Thyroid gland (tissue), 4 donors: ENCODE measurements at regions not wholly inside any gene's neighbourhood (a gene's known extent, or its start where the extent isn't known, plus 50 kb on each side); places are given as distances from the start of the nearest gene placed in this dataset.
A peak's percentile ranks its signal among the peaks of the same experiment; 100 is the strongest.

ENCODE experiments used
- DNase-seq, 2 donors: peaks; one replicate each; pipeline ENCODE4 v3.0.0-alpha.2; 2019
- H3K27ac ChIP-seq, 3 donors: fragments of 200-600 bp; sonication (generic); 1 replicate in 2 of 3; 2 replicates in 1 of 3; pipeline ENCODE4 v1.5.1; 2016 to 2019; ENCODE audit warnings: mild to moderate bottlenecking in 1 of 3, moderate library complexity in 1 of 3
- H3K27me3 ChIP-seq: fragments of 200-600 bp; sonication (generic); one replicate; pipeline ENCODE4 v1.5.1; 2019
- H3K36me3 ChIP-seq, 2 donors: fragments of 200-600 bp; sonication (generic); one replicate each; pipeline ENCODE4 v1.5.1; 2016 to 2019
- H3K4me1 ChIP-seq, 2 donors: fragments of 200-600 bp; sonication (generic); one replicate each; pipeline ENCODE4 v1.5.1; 2017 to 2019
- H3K4me3 ChIP-seq, 3 donors: fragments of 200-600 bp; sonication (generic); replicated peaks in 1 of 3; 1 replicate in 2 of 3; 2 replicates in 1 of 3; pipeline ENCODE4 v1.5.1; 2016; ENCODE audit warnings: mild to moderate bottlenecking in 1 of 3
- H3K9me3 ChIP-seq: fragments of 200-600 bp; sonication (generic); one replicate; pipeline ENCODE4 v1.5.1; 2017
- POLR2A ChIP-seq, 2 donors: fragments of 450-650 bp; IDR thresholded peaks; one replicate each; pipeline ENCODE4 v1.6.1; 2017; ENCODE audit warnings: antibody characterized with exemption in 2 of 2, mild to moderate bottlenecking in 2 of 2, moderate library complexity in 1 of 2
- WGBS, 2 donors: methylation state at CpG; one replicate each; pipeline ENCODE4 v1.1.5; 2017; 5-methylcytosine and 5-hydroxymethylcytosine counted together
- intact Hi-C: fragments of 100-400 bp; cut with DNase I; formaldehyde crosslinking; loops from one replicate; pipeline ENCODE4 v1.15.1; 2023
- TF ChIP-seq, protein P1 (sequence below), 6 experiments: fragments of 200-600 bp in 3 of 6; fragments of 450-650 bp in 3 of 6; sonication (generic) in 3 of 6; IDR thresholded peaks; one replicate each; pipeline ENCODE4 v1.5.1; 2016 to 2019; ENCODE audit warnings: antibody characterized with exemption in 6 of 6, mild to moderate bottlenecking in 2 of 6, inconsistent platforms in 1 of 6, moderate library complexity in 1 of 6

DNA sequence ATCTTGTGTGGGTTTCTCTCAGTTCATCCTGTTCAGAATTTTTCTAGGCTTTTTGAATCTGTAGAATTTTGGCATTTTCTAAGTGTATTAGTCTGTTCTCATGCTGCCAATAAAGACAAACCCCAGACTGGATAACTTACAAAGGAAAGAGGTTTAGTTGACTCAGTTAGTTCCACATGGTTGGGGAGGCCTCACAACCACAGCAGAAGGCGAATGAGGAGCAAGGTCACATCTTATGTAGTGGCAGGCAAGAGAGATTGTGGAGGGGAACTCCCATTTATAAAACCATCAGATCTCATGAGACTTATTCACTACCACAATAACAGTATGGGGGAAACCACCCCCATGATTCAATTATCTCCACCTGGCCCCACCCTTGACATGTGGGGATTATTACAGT lies 199.2 kb downstream of the ST6GAL2 start:
- no peak overlapping the region for H3K4me3 ChIP-seq

DNA sequence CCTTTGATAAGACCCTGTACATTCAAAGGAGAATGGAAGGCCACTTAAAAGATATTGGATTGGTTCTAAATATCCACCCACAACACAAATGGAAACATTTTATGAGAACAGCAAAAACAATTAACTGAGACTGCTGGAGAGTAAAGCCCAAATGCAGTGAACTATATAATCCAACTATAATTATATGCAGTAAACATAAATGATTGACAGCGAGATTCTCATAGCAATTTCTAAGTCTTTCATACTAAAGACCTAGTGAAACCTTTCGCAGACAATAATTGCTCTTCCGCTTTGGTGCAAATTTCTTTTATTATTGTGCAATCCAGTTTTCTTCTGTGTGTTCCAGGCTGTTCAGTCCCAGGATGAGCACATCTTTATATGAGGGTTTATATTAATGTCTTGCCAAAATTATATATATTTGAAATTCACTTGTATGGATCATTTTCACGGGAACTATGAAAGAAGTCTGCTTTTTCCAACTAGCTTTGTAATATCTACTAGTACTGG lies 190.9 kb downstream of the ST6GAL2 start:
- no peak overlapping the region for H3K27ac ChIP-seq
- TF ChIP-seq POLR2A (IDR thresholded peaks at IDR 0.05): no peak
- TF ChIP-seq, protein P1, sequence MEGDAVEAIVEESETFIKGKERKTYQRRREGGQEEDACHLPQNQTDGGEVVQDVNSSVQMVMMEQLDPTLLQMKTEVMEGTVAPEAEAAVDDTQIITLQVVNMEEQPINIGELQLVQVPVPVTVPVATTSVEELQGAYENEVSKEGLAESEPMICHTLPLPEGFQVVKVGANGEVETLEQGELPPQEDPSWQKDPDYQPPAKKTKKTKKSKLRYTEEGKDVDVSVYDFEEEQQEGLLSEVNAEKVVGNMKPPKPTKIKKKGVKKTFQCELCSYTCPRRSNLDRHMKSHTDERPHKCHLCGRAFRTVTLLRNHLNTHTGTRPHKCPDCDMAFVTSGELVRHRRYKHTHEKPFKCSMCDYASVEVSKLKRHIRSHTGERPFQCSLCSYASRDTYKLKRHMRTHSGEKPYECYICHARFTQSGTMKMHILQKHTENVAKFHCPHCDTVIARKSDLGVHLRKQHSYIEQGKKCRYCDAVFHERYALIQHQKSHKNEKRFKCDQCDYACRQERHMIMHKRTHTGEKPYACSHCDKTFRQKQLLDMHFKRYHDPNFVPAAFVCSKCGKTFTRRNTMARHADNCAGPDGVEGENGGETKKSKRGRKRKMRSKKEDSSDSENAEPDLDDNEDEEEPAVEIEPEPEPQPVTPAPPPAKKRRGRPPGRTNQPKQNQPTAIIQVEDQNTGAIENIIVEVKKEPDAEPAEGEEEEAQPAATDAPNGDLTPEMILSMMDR (IDR thresholded peaks at IDR 0.05): no peak
- H3K9me3 ChIP-seq: no peaks in the 10 kb centered on the region
- no peak for DNase-seq
- no peaks in the 10 kb centered on the region for H3K27me3 ChIP-seq
- peaks cover 0 to under 1% of the 10 kb centered on the region in 2 donors for H3K4me1 ChIP-seq
- no peaks in the 10 kb centered on the region for H3K36me3 ChIP-seq
- 93 to 95% methylated on average over 4 of the region's 4 CpGs for WGBS, 2 donors
- intact Hi-C loops: no loop called here
- H3K4me3 ChIP-seq: no peak overlapping the region

More for the DNA sequence above, 199.2 kb downstream of the ST6GAL2 start:
- H3K9me3 ChIP-seq: no peaks in the 10 kb centered on the region
- no peaks in the 10 kb centered on the region for H3K4me1 ChIP-seq
- no peak overlapping the region for H3K27ac ChIP-seq
- WGBS, 2 donors: 96 to 100% methylated on average over 1 of the region's 1 CpG
- DNase-seq: no peak
- no peaks in the 10 kb centered on the region for H3K36me3 ChIP-seq
- H3K27me3 ChIP-seq: no peaks in the 10 kb centered on the region
- TF ChIP-seq, protein P1 (IDR thresholded peaks at IDR 0.05): no peak
- no peak for TF ChIP-seq POLR2A (IDR thresholded peaks at IDR 0.05)
- intact Hi-C loops: no loop called here

DNA sequence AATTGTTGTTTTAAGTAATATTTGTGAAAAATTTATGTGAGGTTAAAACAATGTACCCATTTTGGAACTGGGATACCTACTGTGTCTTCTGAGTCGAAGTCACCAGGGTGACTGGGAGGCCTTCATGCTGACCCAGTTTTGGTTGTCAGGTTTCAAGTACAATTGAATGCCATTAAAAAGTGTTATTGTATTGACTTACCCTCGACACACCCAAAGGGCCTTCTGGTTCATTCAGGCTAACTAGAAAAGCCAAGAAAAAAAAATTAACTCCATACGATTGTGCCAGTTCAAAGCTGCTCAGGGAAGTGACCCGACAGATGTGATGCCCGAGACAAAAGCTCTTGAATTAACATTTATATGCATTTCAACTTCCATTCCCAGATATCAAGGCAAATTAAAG lies 190.0 kb downstream of the ST6GAL2 start:
- H3K36me3 ChIP-seq: no peaks in the 10 kb centered on the region
- intact Hi-C loops: no loop called here
- H3K4me3 ChIP-seq: no peak overlapping the region
- H3K9me3 ChIP-seq: no peaks in the 10 kb centered on the region
- peaks cover 6 to 8% of the 10 kb centered on the region in 2 donors for H3K4me1 ChIP-seq
- H3K27ac ChIP-seq: no peak overlapping the region
- TF ChIP-seq POLR2A (IDR thresholded peaks at IDR 0.05): no peak
- TF ChIP-seq, protein P1 (IDR thresholded peaks at IDR 0.05): no peak
- no peak for DNase-seq
- 76 to 80% methylated on average over 5 of the region's 5 CpGs for WGBS, 2 donors
- H3K27me3 ChIP-seq: no peaks in the 10 kb centered on the region

DNA sequence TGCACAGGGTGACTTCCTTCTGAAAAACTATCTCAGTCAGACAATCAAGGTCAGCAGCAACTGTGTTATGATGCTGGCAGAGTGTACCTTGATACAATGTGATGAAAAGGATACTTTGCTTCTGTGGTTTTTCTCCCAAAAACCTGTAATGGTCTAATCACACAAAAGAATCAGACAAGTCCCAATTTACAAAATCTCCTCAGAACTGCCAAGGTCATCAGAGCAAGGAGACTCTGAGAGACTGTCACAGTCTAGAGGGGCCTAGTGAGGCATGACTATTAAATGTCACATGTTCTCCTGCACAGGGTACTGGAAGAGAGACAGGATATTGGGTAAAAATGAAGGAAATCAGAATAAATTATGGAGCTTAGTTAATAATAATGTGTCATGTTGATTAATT lies 185.4 kb downstream of the ST6GAL2 start:
- Histone ChIP-seq H3K27ac (peak overlapping the region; percentile 66 to 89 (median 88)), H3K4me3 (no peak overlapping the region), H3K9me3 (no peaks in the 10 kb centered on the region), H3K36me3 (no peaks in the 10 kb centered on the region), H3K27me3 (no peaks in the 10 kb centered on the region), H3K4me1 (peaks cover 15 to 23% of the 10 kb centered on the region in 2 donors)
- intact Hi-C loops: no loop called here
- peak; percentile 47 to 49 for DNase-seq
- TF ChIP-seq POLR2A (IDR thresholded peaks at IDR 0.05): no peak
- TF ChIP-seq, protein P1 (IDR thresholded peaks at IDR 0.05): no peak

DNA sequence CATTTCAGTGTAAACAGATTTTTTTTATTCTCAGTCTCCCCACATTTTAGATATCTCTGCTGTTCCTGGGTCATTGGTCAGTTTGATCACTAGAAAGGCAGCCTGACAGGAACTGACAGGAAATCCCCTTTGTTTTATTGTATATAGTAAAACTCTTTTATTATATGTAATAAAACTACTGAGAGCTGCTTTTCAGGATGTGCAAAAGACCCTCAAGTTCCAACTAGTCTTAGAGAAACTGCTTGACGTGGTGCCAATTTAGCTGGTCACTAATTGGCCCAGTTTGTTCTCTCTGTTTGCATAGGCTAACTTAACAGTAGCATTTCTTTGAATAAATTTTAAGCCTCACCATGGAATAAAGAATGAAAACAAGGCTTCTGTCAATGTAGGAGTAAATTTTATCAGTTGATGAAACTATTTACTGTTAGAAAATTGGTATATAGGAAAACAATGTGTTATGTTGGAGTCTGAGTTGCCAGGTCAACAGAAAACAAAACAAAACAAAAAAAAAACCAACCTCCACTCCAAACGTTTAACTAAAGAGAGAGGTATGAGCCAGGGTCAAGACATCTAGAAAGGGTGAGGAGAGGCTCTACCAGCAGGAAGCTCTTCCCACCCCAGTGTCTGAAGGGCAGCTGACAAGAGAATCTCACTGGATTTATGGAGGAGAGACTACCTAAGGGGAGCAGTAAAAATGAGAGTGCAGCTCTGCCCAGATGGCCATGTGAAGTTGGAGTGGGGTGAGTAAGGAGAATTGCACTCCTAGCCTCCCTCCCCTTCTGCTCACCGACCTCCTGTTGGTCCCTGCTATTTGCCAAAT lies 184.6 kb downstream of the ST6GAL2 start:
- WGBS, 2 donors: 28 to 39% methylated on average over 3 of the region's 3 CpGs
- no peak overlapping the region for H3K4me3 ChIP-seq
- intact Hi-C loops: no loop called here
- peaks cover 15 to 23% of the 10 kb centered on the region in 2 donors for H3K4me1 ChIP-seq
- no peaks in the 10 kb centered on the region for H3K27me3 ChIP-seq
- H3K9me3 ChIP-seq: no peaks in the 10 kb centered on the region
- no peak for TF ChIP-seq POLR2A (IDR thresholded peaks at IDR 0.05)
- TF ChIP-seq, protein P1 (IDR thresholded peaks at IDR 0.05): no peak
- peak; percentile 14 to 15 for DNase-seq
- H3K36me3 ChIP-seq: no peaks in the 10 kb centered on the region
- peak overlapping the region; percentile 66 to 89 (median 88) for H3K27ac ChIP-seq
